GM12874 (cell line): ENCODE measurements at regions not wholly inside any gene's neighbourhood (a gene's known extent, or its start where the extent isn't known, plus 50 kb on each side); places are given as distances from the start of the nearest gene placed in this dataset.

ENCODE experiments used
- TF ChIP-seq, protein P1 (sequence below): IDR thresholded peaks from 2 replicates; pipeline ENCODE4 v1.5.1; 2011; ENCODE audit warnings: low read depth, mild to moderate bottlenecking, control low read depth, low read length, moderate library complexity; ENCODE audit not compliant: insufficient read depth

DNA sequence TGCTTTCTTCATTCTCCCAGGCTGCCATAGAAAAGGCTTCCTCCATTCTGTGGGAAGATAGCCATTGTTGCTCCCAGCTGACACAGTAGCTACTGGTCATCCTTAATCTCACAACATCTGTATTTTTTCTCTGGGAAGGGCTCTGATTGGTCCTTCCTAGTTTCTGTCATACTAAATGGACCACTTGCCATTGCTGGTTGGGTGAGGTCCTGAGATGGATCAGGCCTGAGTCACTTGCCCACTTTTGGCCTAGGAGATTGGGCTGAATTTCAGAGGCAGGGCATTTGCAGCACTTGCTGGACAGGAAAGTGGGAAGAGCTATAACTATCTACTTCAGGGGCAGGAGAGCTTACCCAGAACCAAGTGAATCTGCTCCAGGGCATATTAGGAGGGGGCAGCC is 106.5 kb upstream of the PROK2 start:
- TF ChIP-seq, protein P1, sequence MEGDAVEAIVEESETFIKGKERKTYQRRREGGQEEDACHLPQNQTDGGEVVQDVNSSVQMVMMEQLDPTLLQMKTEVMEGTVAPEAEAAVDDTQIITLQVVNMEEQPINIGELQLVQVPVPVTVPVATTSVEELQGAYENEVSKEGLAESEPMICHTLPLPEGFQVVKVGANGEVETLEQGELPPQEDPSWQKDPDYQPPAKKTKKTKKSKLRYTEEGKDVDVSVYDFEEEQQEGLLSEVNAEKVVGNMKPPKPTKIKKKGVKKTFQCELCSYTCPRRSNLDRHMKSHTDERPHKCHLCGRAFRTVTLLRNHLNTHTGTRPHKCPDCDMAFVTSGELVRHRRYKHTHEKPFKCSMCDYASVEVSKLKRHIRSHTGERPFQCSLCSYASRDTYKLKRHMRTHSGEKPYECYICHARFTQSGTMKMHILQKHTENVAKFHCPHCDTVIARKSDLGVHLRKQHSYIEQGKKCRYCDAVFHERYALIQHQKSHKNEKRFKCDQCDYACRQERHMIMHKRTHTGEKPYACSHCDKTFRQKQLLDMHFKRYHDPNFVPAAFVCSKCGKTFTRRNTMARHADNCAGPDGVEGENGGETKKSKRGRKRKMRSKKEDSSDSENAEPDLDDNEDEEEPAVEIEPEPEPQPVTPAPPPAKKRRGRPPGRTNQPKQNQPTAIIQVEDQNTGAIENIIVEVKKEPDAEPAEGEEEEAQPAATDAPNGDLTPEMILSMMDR: no peak

DNA sequence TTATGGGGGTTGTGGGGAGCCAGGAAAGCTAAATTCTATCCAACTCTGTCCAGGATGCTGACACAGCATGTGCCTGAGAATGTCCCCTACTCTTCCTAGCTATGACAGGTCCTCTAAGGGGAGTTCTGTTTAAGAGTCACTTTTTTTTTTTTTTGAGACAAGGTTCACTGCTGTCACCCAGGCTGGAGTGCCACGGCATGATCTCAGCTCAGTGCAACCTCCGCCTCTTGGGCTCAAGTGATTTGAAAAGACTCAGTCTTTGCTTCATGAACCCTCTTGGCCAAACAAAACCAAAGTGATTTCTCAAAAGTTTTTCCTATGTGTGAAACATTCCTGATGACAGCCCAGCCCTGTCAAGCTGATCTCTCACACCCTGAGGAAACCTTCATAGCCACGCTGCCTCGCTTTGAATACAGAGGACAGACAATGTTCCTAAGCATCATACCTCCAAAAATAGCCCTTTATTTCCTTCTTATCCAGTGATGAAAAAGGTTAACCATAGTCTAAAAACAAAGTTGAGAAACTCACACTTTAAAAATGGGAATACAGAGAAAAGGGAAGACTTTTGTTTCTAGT is 105.5 kb upstream of the PROK2 start:
- TF ChIP-seq, protein P1: no peak

DNA sequence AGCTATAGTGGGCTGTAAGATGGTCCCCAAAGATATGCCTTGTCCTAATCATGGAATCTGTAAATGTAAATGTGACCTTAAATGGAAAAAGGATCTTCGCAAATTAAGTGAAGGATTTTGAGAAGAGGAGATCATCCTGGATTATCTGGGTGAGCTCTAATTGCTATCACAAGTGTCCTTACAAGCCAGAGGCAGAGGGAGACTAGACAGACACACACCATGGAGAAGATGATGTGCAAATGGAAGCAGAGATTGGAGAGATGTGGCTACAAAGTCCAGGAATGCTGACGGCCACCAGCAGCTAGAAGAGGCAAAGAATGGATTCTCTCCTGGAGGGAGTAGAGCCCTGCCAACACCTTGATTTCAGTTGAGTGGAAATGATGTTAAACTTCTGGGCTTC is 102.3 kb upstream of the PROK2 start:
- TF ChIP-seq, protein P1: no peak

DNA sequence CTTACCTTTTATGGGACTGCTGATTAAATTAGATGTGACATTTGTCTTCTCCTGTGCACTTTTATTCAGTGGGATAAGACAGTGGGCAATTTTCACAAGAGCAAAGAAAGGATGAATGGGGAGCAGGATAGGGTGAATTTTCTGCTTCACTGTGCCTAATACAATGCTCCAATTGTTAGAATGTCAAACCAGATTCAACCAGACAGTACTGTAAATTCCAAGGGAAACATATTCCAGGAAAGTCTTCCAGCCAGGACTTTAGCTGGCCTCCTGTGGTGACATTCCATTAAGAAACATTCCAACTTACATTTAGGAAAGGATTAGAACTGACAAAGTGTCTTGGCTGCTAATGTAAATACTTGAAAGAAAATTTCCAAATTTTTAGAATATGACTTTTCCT is 100.1 kb upstream of the PROK2 start:
- TF ChIP-seq, protein P1: no peak

DNA sequence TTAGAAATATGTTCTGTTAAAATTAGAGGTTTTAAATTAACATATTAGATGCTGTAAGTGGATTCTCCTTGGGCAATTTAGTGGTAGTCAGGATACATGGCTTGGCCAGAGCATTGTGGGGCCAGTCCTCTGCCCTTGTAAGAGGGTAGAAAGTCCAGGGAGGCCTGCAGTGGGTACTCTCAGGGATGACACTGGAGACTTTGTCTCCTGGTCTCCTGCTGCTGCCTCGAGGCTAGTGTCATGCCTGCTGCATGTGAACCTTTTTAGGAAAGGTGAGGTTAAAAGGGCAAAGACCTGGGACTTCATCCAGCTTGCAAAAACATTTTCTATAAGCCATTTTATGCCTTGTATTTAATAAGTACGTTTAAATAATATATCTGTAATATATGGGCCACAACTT is 96.8 kb upstream of the PROK2 start:
- TF ChIP-seq, protein P1: no peak

DNA sequence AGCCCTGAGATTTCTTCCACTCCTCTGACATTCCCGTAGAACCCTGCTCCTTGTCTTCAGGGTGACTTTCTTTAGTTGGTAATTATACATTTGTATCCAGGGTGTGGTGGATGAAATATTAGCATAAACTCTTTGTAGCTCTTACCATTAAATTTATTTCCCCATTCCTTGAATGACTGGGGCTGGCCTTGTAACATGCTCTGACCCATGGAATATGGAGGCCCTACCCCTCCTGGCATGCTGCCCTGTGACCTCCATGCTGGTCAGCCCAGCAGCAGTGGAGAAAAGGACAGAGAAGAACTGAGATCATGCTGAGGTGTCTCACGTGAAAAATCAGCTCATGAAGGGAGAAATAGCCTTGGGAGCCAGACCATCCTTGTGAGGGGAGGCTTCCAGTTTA is 96.1 kb upstream of the PROK2 start:
- TF ChIP-seq, protein P1: no peak

DNA sequence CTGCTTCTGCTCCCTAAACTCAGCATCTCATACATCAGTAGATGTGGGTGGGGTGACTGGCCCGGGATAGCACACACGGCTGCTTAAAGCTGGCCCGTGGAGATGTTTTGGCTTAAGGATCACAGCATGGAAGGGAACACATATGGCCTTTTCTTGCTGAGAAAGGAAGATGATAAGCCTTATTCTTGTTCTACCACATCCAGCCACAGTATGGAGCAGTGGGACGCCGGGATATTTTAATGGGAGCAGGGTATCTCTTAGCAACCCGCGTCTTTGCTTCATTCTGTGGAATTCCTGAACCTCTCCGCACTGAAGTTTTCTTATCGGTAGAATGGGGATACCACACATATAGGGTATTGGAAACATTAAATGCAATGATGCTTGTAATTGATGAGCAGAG is 94.1 kb upstream of the PROK2 start:
- TF ChIP-seq, protein P1: no peak
